H9 (cell line): ENCODE measurements at regions not wholly inside any gene's neighbourhood (a gene's known extent, or its start where the extent isn't known, plus 50 kb on each side); places are given as distances from the start of the nearest gene placed in this dataset.

ENCODE experiments used
- DNase-seq: peaks from one replicate; pipeline ENCODE4 v3.0.0-alpha.2; 2017
- H2AFZ ChIP-seq: one replicate; pipeline ENCODE4 v1.6.1; 2013; ENCODE audit warnings: mild to moderate bottlenecking, low read length, control low read depth, moderate library complexity
- H2AK5ac ChIP-seq: 2 replicates; pipeline ENCODE4 v1.6.1; 2013; ENCODE audit warnings: low read length, control low read depth, mixed read lengths; ENCODE audit not compliant: insufficient read length
- H2BK120ac ChIP-seq: one replicate; pipeline ENCODE4 v1.6.1; 2013; ENCODE audit warnings: low read depth, mild to moderate bottlenecking, low read length, control low read depth, inconsistent platforms; ENCODE audit not compliant: poor library complexity, severe bottlenecking
- H2BK12ac ChIP-seq: 2 replicates; pipeline ENCODE4 v1.6.1; 2013; ENCODE audit warnings: low read length, control low read depth, mixed read lengths, low read depth; ENCODE audit not compliant: insufficient read length
- H2BK15ac ChIP-seq: 2 replicates; pipeline ENCODE4 v1.6.1; 2013; ENCODE audit warnings: low read depth, low read length, control low read depth
- H2BK20ac ChIP-seq: one replicate; pipeline ENCODE4 v1.6.1; 2013; ENCODE audit warnings: low read depth, mild to moderate bottlenecking, low read length, control low read depth, inconsistent platforms; ENCODE audit not compliant: poor library complexity, severe bottlenecking
- H2BK5ac ChIP-seq: 2 replicates; pipeline ENCODE4 v1.6.1; 2013; ENCODE audit warnings: low read length, control low read depth, mixed read lengths; ENCODE audit not compliant: insufficient read length
- H3K14ac ChIP-seq: 2 replicates; pipeline ENCODE4 v1.6.1; 2013; ENCODE audit warnings: low read length, control low read depth; ENCODE audit not compliant: insufficient read depth
- H3K18ac ChIP-seq: 2 replicates; pipeline ENCODE4 v1.6.1; 2013; ENCODE audit warnings: low read depth, mild to moderate bottlenecking, mixed read lengths, low read length, control low read depth; ENCODE audit not compliant: insufficient read length
- H3K23ac ChIP-seq: 2 replicates; pipeline ENCODE4 v1.6.1; 2013; ENCODE audit warnings: low read length, control low read depth, mixed read lengths, low read depth; ENCODE audit not compliant: insufficient read length
- H3K23me2 ChIP-seq: 2 replicates; pipeline ENCODE4 v1.6.1; 2013; ENCODE audit warnings: low read depth, mild to moderate bottlenecking, mixed read lengths, low read length, control low read depth; ENCODE audit not compliant: insufficient read length, poor library complexity, severe bottlenecking
- H3K27ac ChIP-seq: 2 replicates; pipeline ENCODE4 v1.5.1; 2013; ENCODE audit warnings: low read length, control low read depth, mixed read lengths, low read depth; ENCODE audit not compliant: insufficient read length
- H3K27me3 ChIP-seq: 2 replicates; pipeline ENCODE4 v1.6.1; 2013; ENCODE audit warnings: low read length, control low read depth, inconsistent platforms; ENCODE audit not compliant: insufficient read depth
- H3K4ac ChIP-seq: 2 replicates; pipeline ENCODE4 v1.6.1; 2013; ENCODE audit warnings: low read depth, mild to moderate bottlenecking, control low read depth, inconsistent platforms, low read length, moderate library complexity
- H3K4me1 ChIP-seq: 2 replicates; pipeline ENCODE4 v1.6.1; 2013; ENCODE audit warnings: low read length, control low read depth, inconsistent platforms; ENCODE audit not compliant: insufficient read depth
- H3K4me2 ChIP-seq: 2 replicates; pipeline ENCODE4 v1.6.1; 2013; ENCODE audit warnings: low read length, control low read depth, mixed read lengths; ENCODE audit not compliant: insufficient read length, insufficient read depth
- H3K56ac ChIP-seq: 2 replicates; pipeline ENCODE4 v1.6.1; 2013; ENCODE audit warnings: low read depth, mild to moderate bottlenecking, mixed read lengths, low read length, control low read depth; ENCODE audit not compliant: insufficient read length
- H3K79me1 ChIP-seq: 2 replicates; pipeline ENCODE4 v1.6.1; 2013; ENCODE audit warnings: low read depth, mild to moderate bottlenecking, moderate library complexity, low read length, control low read depth, inconsistent platforms; ENCODE audit not compliant: insufficient read depth, poor library complexity, severe bottlenecking
- H3K79me2 ChIP-seq: 2 replicates; pipeline ENCODE4 v1.6.1; 2013; ENCODE audit warnings: low read length, control low read depth, inconsistent platforms; ENCODE audit not compliant: insufficient read depth
- H3K9ac ChIP-seq: 2 replicates; pipeline ENCODE4 v1.6.1; 2013; ENCODE audit warnings: low read length, control low read depth, mixed read lengths; ENCODE audit not compliant: insufficient read length; ENCODE audit errors: extremely low read depth
- H3K9me3 ChIP-seq: one replicate; pipeline ENCODE4 v1.6.1; 2013; ENCODE audit warnings: low read depth, low read length, inconsistent platforms; ENCODE audit not compliant: control insufficient read depth
- H3T11ph ChIP-seq: one replicate; pipeline ENCODE4 v1.6.1; 2013; ENCODE audit warnings: mild to moderate bottlenecking, low read length, control low read depth, inconsistent platforms
- H4K20me1 ChIP-seq: one replicate; pipeline ENCODE4 v1.6.1; 2013; ENCODE audit not compliant: control insufficient read depth, insufficient read length, insufficient read depth
- H4K5ac ChIP-seq: 2 replicates; pipeline ENCODE4 v1.6.1; 2013; ENCODE audit warnings: low read depth, mild to moderate bottlenecking, mixed read lengths, low read length, control low read depth; ENCODE audit not compliant: insufficient read length
- H4K8ac ChIP-seq: replicated peaks from 2 replicates; pipeline ENCODE4 v1.6.1; 2013; ENCODE audit warnings: low read length, control low read depth, mixed read lengths, low read depth; ENCODE audit not compliant: insufficient read length
- H4K91ac ChIP-seq: 2 replicates; pipeline ENCODE4 v1.6.1; 2013; ENCODE audit warnings: low read depth, mild to moderate bottlenecking, moderate library complexity, mixed read lengths, low read length, control low read depth; ENCODE audit not compliant: insufficient read length
- H3K27ac Mint-ChIP-seq, 3 experiments: 2 replicates in 2 of 3; 3 replicates in 1 of 3; pipeline ENCODE4 v1.8.0; 2020 to 2021; ENCODE audit warnings: mixed read lengths in 3 of 3, mild to moderate bottlenecking in 1 of 3, moderate library complexity in 1 of 3
- H3K27me3 Mint-ChIP-seq: 2 replicates; pipeline ENCODE4 v1.8.0; 2021; ENCODE audit warnings: low read depth, mild to moderate bottlenecking, moderate library complexity, mixed read lengths
- H3K36me3 Mint-ChIP-seq, 3 experiments: 2 replicates in 2 of 3; 3 replicates in 1 of 3; pipeline ENCODE4 v1.8.0; 2020 to 2021; ENCODE audit warnings: low read depth in 3 of 3, mixed read lengths in 3 of 3; ENCODE audit not compliant: insufficient read depth in 1 of 3
- H3K4me1 Mint-ChIP-seq, 2 experiments: 2 replicates each; pipeline ENCODE4 v1.8.0; 2020; ENCODE audit warnings: mixed read lengths in 2 of 2
- H3K4me3 Mint-ChIP-seq, 2 experiments: 2 replicates in 1 of 2; 3 replicates in 1 of 2; pipeline ENCODE4 v1.8.0; 2020 to 2021; ENCODE audit warnings: mild to moderate bottlenecking in 2 of 2, mixed read lengths in 2 of 2, moderate library complexity in 1 of 2
- H3K9me3 Mint-ChIP-seq, 2 experiments: 2 replicates in 1 of 2; 3 replicates in 1 of 2; pipeline ENCODE4 v1.8.0; 2020; ENCODE audit warnings: mild to moderate bottlenecking in 2 of 2, mixed read lengths in 2 of 2, moderate library complexity in 1 of 2
- WGBS: extraction: QIAGEN DNeasy Blood & Tissue Kit; methylation state at CpG from one replicate; pipeline ENCODE4 v1.1.7; 2013; ENCODE audit warnings: missing lambda C conversion rate, low lambda C conversion rate, mixed read lengths; ENCODE audit not compliant: insufficient read length; ENCODE audit errors: extremely low coverage; 5-methylcytosine and 5-hydroxymethylcytosine counted together
- TF ChIP-seq, protein P1 (sequence below): fragments of 200-600 bp; sonication (generic); conservative IDR thresholded peaks from 3 replicates; pipeline ENCODE4 v1.8.0; 2021; ENCODE audit warnings: antibody characterized with exemption, mild to moderate bottlenecking

DNA sequence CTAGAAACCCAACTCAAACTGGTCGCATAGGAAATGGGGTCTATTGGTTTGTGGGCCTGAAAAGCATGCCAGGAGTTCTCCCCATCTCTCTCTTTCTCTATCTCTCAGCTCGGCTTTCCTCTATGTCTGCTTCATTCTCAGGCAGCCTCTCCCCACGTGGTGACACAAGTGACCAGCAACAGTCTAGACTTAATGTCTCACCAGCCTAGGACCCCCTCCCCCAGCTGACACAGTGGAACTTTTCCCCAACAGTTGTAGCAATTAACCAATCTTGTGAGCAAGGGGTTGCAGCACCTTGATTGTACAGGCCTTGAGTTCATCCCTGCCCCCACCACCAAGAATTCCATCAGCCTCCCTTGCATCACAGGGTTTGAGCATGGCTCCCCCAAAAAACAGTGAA is 159.8 kb upstream of the KIT start:
- Histone ChIP-seq H4K91ac (no peak overlapping the region), H2BK5ac (no peak overlapping the region), H4K20me1 (no peaks in the 10 kb centered on the region), H4K8ac (no peak overlapping the region), H3K14ac (no peak overlapping the region), H2AK5ac (no peak overlapping the region), H2AFZ (no peak overlapping the region), H4K5ac (no peak overlapping the region), H3K23ac (no peak overlapping the region), H3K4ac (no peak overlapping the region), H3K27ac (no peak overlapping the region), H3K18ac (no peak overlapping the region), H3K9me3 (no peaks in the 10 kb centered on the region), H3K23me2 (no peaks in the 10 kb centered on the region), H3K4me2 (no peak overlapping the region), H3K4me1 (peaks cover 9% of the 10 kb centered on the region), H3K56ac (no peak overlapping the region), H3K27me3 (no peaks in the 10 kb centered on the region), H3K79me1 (no peaks in the 10 kb centered on the region), H2BK15ac (no peak overlapping the region), H3K79me2 (no peaks in the 10 kb centered on the region), H3K9ac (no peak overlapping the region), H2BK120ac (no peak overlapping the region), H3T11ph (no peak overlapping the region), H2BK20ac (no peak overlapping the region), H2BK12ac (no peak overlapping the region)
- H3K27me3 Mint-ChIP-seq, result peaks cover 1% of the 10 kb centered on the region; the same call in 1 of the 2 replicates
- peak overlapping the region in 1 of 3 experiments; percentile 60; a peak in 2 of 7 replicates for H3K27ac Mint-ChIP-seq
- no peak overlapping the region for H3K4me3 Mint-ChIP-seq
- H3K36me3 Mint-ChIP-seq, result no peaks in the 10 kb centered on the region; a peak in 1 of 7 replicates
- DNase-seq, result no peak
- no CpG with 5 or more reads among the region's 3 CpGs for WGBS
- peaks cover 13 to 19% of the 10 kb centered on the region in 2 experiments for H3K4me1 Mint-ChIP-seq
- no peaks in the 10 kb centered on the region; a peak in 1 of 5 replicates for H3K9me3 Mint-ChIP-seq
- TF ChIP-seq, protein P1, sequence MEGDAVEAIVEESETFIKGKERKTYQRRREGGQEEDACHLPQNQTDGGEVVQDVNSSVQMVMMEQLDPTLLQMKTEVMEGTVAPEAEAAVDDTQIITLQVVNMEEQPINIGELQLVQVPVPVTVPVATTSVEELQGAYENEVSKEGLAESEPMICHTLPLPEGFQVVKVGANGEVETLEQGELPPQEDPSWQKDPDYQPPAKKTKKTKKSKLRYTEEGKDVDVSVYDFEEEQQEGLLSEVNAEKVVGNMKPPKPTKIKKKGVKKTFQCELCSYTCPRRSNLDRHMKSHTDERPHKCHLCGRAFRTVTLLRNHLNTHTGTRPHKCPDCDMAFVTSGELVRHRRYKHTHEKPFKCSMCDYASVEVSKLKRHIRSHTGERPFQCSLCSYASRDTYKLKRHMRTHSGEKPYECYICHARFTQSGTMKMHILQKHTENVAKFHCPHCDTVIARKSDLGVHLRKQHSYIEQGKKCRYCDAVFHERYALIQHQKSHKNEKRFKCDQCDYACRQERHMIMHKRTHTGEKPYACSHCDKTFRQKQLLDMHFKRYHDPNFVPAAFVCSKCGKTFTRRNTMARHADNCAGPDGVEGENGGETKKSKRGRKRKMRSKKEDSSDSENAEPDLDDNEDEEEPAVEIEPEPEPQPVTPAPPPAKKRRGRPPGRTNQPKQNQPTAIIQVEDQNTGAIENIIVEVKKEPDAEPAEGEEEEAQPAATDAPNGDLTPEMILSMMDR, result no peak
